ENCODE measurements at regions not wholly inside any gene's neighbourhood (a gene's known extent, or its start where the extent isn't known, plus 50 kb on each side); places are given as distances from the start of the nearest gene placed in this dataset.

- TF ChIP-seq, protein P1, sequence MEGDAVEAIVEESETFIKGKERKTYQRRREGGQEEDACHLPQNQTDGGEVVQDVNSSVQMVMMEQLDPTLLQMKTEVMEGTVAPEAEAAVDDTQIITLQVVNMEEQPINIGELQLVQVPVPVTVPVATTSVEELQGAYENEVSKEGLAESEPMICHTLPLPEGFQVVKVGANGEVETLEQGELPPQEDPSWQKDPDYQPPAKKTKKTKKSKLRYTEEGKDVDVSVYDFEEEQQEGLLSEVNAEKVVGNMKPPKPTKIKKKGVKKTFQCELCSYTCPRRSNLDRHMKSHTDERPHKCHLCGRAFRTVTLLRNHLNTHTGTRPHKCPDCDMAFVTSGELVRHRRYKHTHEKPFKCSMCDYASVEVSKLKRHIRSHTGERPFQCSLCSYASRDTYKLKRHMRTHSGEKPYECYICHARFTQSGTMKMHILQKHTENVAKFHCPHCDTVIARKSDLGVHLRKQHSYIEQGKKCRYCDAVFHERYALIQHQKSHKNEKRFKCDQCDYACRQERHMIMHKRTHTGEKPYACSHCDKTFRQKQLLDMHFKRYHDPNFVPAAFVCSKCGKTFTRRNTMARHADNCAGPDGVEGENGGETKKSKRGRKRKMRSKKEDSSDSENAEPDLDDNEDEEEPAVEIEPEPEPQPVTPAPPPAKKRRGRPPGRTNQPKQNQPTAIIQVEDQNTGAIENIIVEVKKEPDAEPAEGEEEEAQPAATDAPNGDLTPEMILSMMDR (IDR thresholded peaks at IDR 0.05), result no peak
- no peak for TF ChIP-seq POLR2A (IDR thresholded peaks at IDR 0.05)
These were observed 543.1 kb upstream of the IRAK1BP1 start for GRCh38 chr6:78324213-78324612.
